Memory B cell (primary cell): ENCODE measurements at regions not wholly inside any gene's neighbourhood (a gene's known extent, or its start where the extent isn't known, plus 50 kb on each side); places are given as distances from the start of the nearest gene placed in this dataset.

Experiments used
- ATAC-seq: fragments of 150-1000 bp; cut with Tn5 transposase; 2 replicates; pipeline ENCODE4 v1.10.0; 2021; ENCODE audit warnings: low read depth, mild to moderate bottlenecking, moderate library complexity
- DNase-seq, 2 donors: peaks; one replicate each; pipeline ENCODE4 v3.0.0; 2022; ENCODE audit warnings: low spot score in 2 of 2
- H3K27ac Mint-ChIP-seq: one replicate; pipeline ENCODE4 v1.8.0; 2022; ENCODE audit warnings: mild to moderate bottlenecking, moderate library complexity, mixed read lengths
- H3K27me3 Mint-ChIP-seq: one replicate; pipeline ENCODE4 v1.8.0; 2022; ENCODE audit warnings: mixed read lengths
- H3K36me3 Mint-ChIP-seq: one replicate; pipeline ENCODE4 v1.8.0; 2022; ENCODE audit warnings: mild to moderate bottlenecking, mixed read lengths
- H3K4me1 Mint-ChIP-seq: one replicate; pipeline ENCODE4 v1.8.0; 2022; ENCODE audit warnings: mixed read lengths
- H3K4me3 Mint-ChIP-seq: one replicate; pipeline ENCODE4 v1.8.0; 2022; ENCODE audit warnings: mild to moderate bottlenecking, moderate library complexity, mixed read lengths
- H3K9me3 Mint-ChIP-seq: one replicate; pipeline ENCODE4 v1.8.0; 2022; ENCODE audit warnings: mixed read lengths

- H3K27me3 Mint-ChIP-seq, result no peaks in the 10 kb centered on the region
- peak overlapping the region; percentile 74 for H3K27ac Mint-ChIP-seq
- DNase-seq (no peak), ATAC-seq (no peak)
- H3K4me1 Mint-ChIP-seq, result peaks cover 59% of the 10 kb centered on the region
- H3K4me3 Mint-ChIP-seq, result no peak overlapping the region
- no peaks in the 10 kb centered on the region for H3K9me3 Mint-ChIP-seq
- peaks cover 11% of the 10 kb centered on the region for H3K36me3 Mint-ChIP-seq
These were observed 108.5 kb downstream of the C9orf152 start for GRCh38 chr9:110099236-110100095.

- Mint-ChIP-seq H3K36me3 (peaks cover 18% of the 10 kb centered on the region), H3K4me1 (peaks cover 70% of the 10 kb centered on the region), H3K27ac (peak overlapping the region; percentile 74), H3K27me3 (no peaks in the 10 kb centered on the region), H3K9me3 (no peaks in the 10 kb centered on the region), H3K4me3 (no peak overlapping the region)
- DNase-seq (no peak), ATAC-seq (no peak)
These were observed 106.3 kb downstream of the C9orf152 start for GRCh38 chr9:110101531-110102161.

- DNase-seq, result no peak
- Mint-ChIP-seq H3K27ac (peak overlapping the region; percentile 74), H3K4me3 (no peak overlapping the region), H3K27me3 (no peaks in the 10 kb centered on the region), H3K36me3 (peaks cover 18% of the 10 kb centered on the region), H3K4me1 (peaks cover 72% of the 10 kb centered on the region), H3K9me3 (no peaks in the 10 kb centered on the region)
- ATAC-seq, result no peak
These were observed 104.7 kb downstream of the C9orf152 start for GRCh38 chr9:110103257-110103656.

GRCh38 chr9:110104261-110104809 lies 103.6 kb downstream of the C9orf152 start:
- H3K4me3 Mint-ChIP-seq, result no peak overlapping the region

GRCh38 chr9:110105107-110105506 lies 102.9 kb downstream of the C9orf152 start:
- DNase-seq, result no peak
- ATAC-seq, result no peak

More at GRCh38 chr9:110104261-110104809, 103.6 kb downstream of the C9orf152 start:
- Mint-ChIP-seq H3K9me3 (no peaks in the 10 kb centered on the region), H3K4me1 (peaks cover 65% of the 10 kb centered on the region), H3K27me3 (no peaks in the 10 kb centered on the region), H3K36me3 (peaks cover 13% of the 10 kb centered on the region), H3K27ac (peak overlapping the region; percentile 74)
- no peak for DNase-seq
- no peak for ATAC-seq

GRCh38 chr9:110106661-110107060 lies 101.3 kb downstream of the C9orf152 start:
- peak overlapping the region; percentile 76 for H3K27ac Mint-ChIP-seq
- no peaks in the 10 kb centered on the region for H3K27me3 Mint-ChIP-seq
- H3K4me1 Mint-ChIP-seq, result peaks cover 52% of the 10 kb centered on the region
- no peak overlapping the region for H3K4me3 Mint-ChIP-seq
- ATAC-seq (no peak), DNase-seq (no peak)
- peaks cover 10% of the 10 kb centered on the region for H3K36me3 Mint-ChIP-seq
- H3K9me3 Mint-ChIP-seq, result no peaks in the 10 kb centered on the region

More at GRCh38 chr9:110105107-110105506, 102.9 kb downstream of the C9orf152 start:
- no peak overlapping the region for H3K4me3 Mint-ChIP-seq
- H3K27ac Mint-ChIP-seq, result peak overlapping the region; percentile 74
- peaks cover 62% of the 10 kb centered on the region for H3K4me1 Mint-ChIP-seq
- no peaks in the 10 kb centered on the region for H3K27me3 Mint-ChIP-seq
- H3K36me3 Mint-ChIP-seq, result peaks cover 10% of the 10 kb centered on the region
- H3K9me3 Mint-ChIP-seq, result no peaks in the 10 kb centered on the region

GRCh38 chr9:110109333-110110092 lies 98.4 kb downstream of the C9orf152 start:
- Mint-ChIP-seq H3K27me3 (no peaks in the 10 kb centered on the region), H3K4me3 (peak overlapping the region; percentile 30), H3K4me1 (peaks cover 53% of the 10 kb centered on the region), H3K36me3 (peaks cover 11% of the 10 kb centered on the region), H3K9me3 (no peaks in the 10 kb centered on the region), H3K27ac (peak overlapping the region; percentile 64)
- DNase-seq, result no peak
- peak; percentile 21 for ATAC-seq

- Mint-ChIP-seq H3K4me3 (no peak overlapping the region), H3K27ac (peak overlapping the region; percentile 64), H3K4me1 (peaks cover 52% of the 10 kb centered on the region), H3K36me3 (peaks cover 13% of the 10 kb centered on the region), H3K9me3 (no peaks in the 10 kb centered on the region), H3K27me3 (no peaks in the 10 kb centered on the region)
- ATAC-seq (peak; percentile 88), DNase-seq (no peak)
These were observed 97.8 kb downstream of the C9orf152 start for GRCh38 chr9:110110154-110110553.

GRCh38 chr9:110111868-110112267 lies 96.1 kb downstream of the C9orf152 start:
- ATAC-seq, result no peak
- peaks cover 41% of the 10 kb centered on the region for H3K4me1 Mint-ChIP-seq

GRCh38 chr9:110112792-110113191 lies 95.2 kb downstream of the C9orf152 start:
- Mint-ChIP-seq H3K36me3 (peaks cover 11% of the 10 kb centered on the region), H3K9me3 (no peaks in the 10 kb centered on the region), H3K27ac (peak overlapping the region; percentile 82), H3K4me1 (peaks cover 48% of the 10 kb centered on the region), H3K27me3 (no peaks in the 10 kb centered on the region), H3K4me3 (peak overlapping the region; percentile 66)
- DNase-seq (no peak), ATAC-seq (peak; percentile 20)

More at GRCh38 chr9:110111868-110112267, 96.1 kb downstream of the C9orf152 start:
- H3K27me3 Mint-ChIP-seq, result no peaks in the 10 kb centered on the region
- peaks cover 8% of the 10 kb centered on the region for H3K36me3 Mint-ChIP-seq
- H3K9me3 Mint-ChIP-seq, result no peaks in the 10 kb centered on the region
- no peak for DNase-seq
- H3K27ac Mint-ChIP-seq, result peak overlapping the region; percentile 82
- H3K4me3 Mint-ChIP-seq, result peak overlapping the region; percentile 66

GRCh38 chr9:110114086-110114858 lies 93.7 kb downstream of the C9orf152 start:
- DNase-seq (no peak), ATAC-seq (no peak)
- no peaks in the 10 kb centered on the region for H3K27me3 Mint-ChIP-seq
- peak overlapping the region; percentile 62 for H3K27ac Mint-ChIP-seq
- peaks cover 50% of the 10 kb centered on the region for H3K4me1 Mint-ChIP-seq
- H3K9me3 Mint-ChIP-seq, result no peaks in the 10 kb centered on the region
- H3K4me3 Mint-ChIP-seq, result no peak overlapping the region
- peaks cover 11% of the 10 kb centered on the region for H3K36me3 Mint-ChIP-seq

- Mint-ChIP-seq H3K4me3 (no peak overlapping the region), H3K27me3 (no peaks in the 10 kb centered on the region), H3K9me3 (no peaks in the 10 kb centered on the region), H3K36me3 (peaks cover 11% of the 10 kb centered on the region), H3K4me1 (peaks cover 47% of the 10 kb centered on the region), H3K27ac (peak overlapping the region; percentile 62)
- ATAC-seq, result no peak
- no peak for DNase-seq
These were observed 93.1 kb downstream of the C9orf152 start for GRCh38 chr9:110114859-110115201.

- ATAC-seq, result no peak
- Mint-ChIP-seq H3K36me3 (peaks cover 11% of the 10 kb centered on the region), H3K27ac (no peak overlapping the region), H3K9me3 (no peaks in the 10 kb centered on the region), H3K4me1 (peaks cover 47% of the 10 kb centered on the region), H3K27me3 (no peaks in the 10 kb centered on the region), H3K4me3 (no peak overlapping the region)
- no peak for DNase-seq
These were observed 92.6 kb downstream of the C9orf152 start for GRCh38 chr9:110115341-110115820.
